ENCODE measurements at regions not wholly inside any gene's neighbourhood (a gene's known extent, or its start where the extent isn't known, plus 50 kb on each side); places are given as distances from the start of the nearest gene placed in this dataset.

DNA sequence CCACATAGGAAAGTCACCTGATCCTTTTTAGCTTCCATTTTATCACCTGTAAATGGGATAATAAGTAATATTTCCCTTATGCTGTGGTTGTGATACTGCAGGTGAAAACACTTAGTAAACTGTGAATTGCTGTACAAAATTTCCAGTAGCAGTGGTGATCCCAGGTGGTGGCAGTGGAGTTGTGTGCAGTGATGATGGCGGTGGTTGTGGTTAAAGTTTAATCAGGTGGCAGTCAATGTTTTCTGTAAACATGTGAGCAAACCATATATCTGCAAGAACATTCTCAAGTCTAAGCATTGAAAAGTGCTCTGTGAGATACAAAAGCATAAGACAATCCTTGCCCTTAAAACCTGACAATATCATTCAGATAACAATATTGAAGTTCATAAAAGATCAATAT is 480.2 kb downstream of the RASEF start:
- TF ChIP-seq MAFK (IDR thresholded peaks at IDR 0.05; ENCODE audit: partially characterized antibody) = no peak
- TF ChIP-seq CTCF (IDR thresholded peaks at IDR 0.05) = no peak
- no peak for TF ChIP-seq POLR2A (IDR thresholded peaks at IDR 0.05; ENCODE audit: low read length)

All from A549 (cell line).